ENCODE measurements at regions not wholly inside any gene's neighbourhood (a gene's known extent, or its start where the extent isn't known, plus 50 kb on each side); places are given as distances from the start of the nearest gene placed in this dataset.

GRCh38 chr5:119820016-119820415 is 190.7 kb downstream of the FAM170A start:
- 71 to 84% methylated on average over 1 of the region's 1 CpG for WGBS, 2 donors
- H3K4me3 ChIP-seq (ENCODE audit: low read depth, poor library complexity, severe bottlenecking) = no peak overlapping the region
- TF ChIP-seq CTCF (IDR thresholded peaks at IDR 0.05) (no peak), POLR2A (IDR thresholded peaks at IDR 0.05) (no peak)
- DNase-seq (ENCODE audit: low spot score in 2 of 2) = no peak
- intact Hi-C loops (cut with DNase I; ENCODE audit: low total_unique reads) = no loop called here

- no peak for TF ChIP-seq CTCF (IDR thresholded peaks at IDR 0.05)
- TF ChIP-seq POLR2A (IDR thresholded peaks at IDR 0.05) = no peak
- H3K4me3 ChIP-seq (ENCODE audit: low read depth, poor library complexity, severe bottlenecking) = no peak overlapping the region
- WGBS, 2 donors = 82% methylated on average over 2 of the region's 2 CpGs
- DNase-seq (ENCODE audit: low spot score in 2 of 2) = no peak
- intact Hi-C loops (cut with DNase I; ENCODE audit: low total_unique reads) = no loop called here
These were observed 191.2 kb downstream of the FAM170A start for GRCh38 chr5:119820608-119821007.

- intact Hi-C loops (cut with DNase I; ENCODE audit: low total_unique reads) = no loop called here
- no peak for DNase-seq (ENCODE audit: low spot score in 2 of 2)
- 74 to 75% methylated on average over 3 of the region's 3 CpGs for WGBS, 2 donors
- no peak overlapping the region for H3K4me3 ChIP-seq (ENCODE audit: low read depth, poor library complexity, severe bottlenecking)
- TF ChIP-seq CTCF (IDR thresholded peaks at IDR 0.05) (no peak), POLR2A (IDR thresholded peaks at IDR 0.05) (no peak)
These were observed 199.2 kb downstream of the FAM170A start for GRCh38 chr5:119828541-119828940.

GRCh38 chr5:119829341-119829740 is 200.0 kb downstream of the FAM170A start:
- DNase-seq (ENCODE audit: low spot score in 2 of 2) = no peak
- intact Hi-C loops (cut with DNase I; ENCODE audit: low total_unique reads) = no loop called here
- no peak overlapping the region for H3K4me3 ChIP-seq (ENCODE audit: low read depth, poor library complexity, severe bottlenecking)
- TF ChIP-seq POLR2A (IDR thresholded peaks at IDR 0.05) (no peak), CTCF (IDR thresholded peaks at IDR 0.05) (no peak)

GRCh38 chr5:119833176-119833575 is 203.8 kb downstream of the FAM170A start:
- WGBS, 2 donors = 46 to 53% methylated on average over 4 of the region's 4 CpGs
- no peak for TF ChIP-seq POLR2A (IDR thresholded peaks at IDR 0.05)
- TF ChIP-seq CTCF (IDR thresholded peaks at IDR 0.05) = no peak
- no peak overlapping the region for H3K4me3 ChIP-seq (ENCODE audit: low read depth, poor library complexity, severe bottlenecking)
- DNase-seq (ENCODE audit: low spot score in 2 of 2) = no peak
- intact Hi-C loops (cut with DNase I; ENCODE audit: low total_unique reads) = loop anchor here (5.0 kb wide), 1 partner anchor 381 kb away; the partner anchor contains the start of gene HSD17B4

- no peak overlapping the region for H3K4me3 ChIP-seq (ENCODE audit: low read depth, poor library complexity, severe bottlenecking)
- TF ChIP-seq CTCF (IDR thresholded peaks at IDR 0.05) (no peak), POLR2A (IDR thresholded peaks at IDR 0.05) (no peak)
- intact Hi-C loops (cut with DNase I; ENCODE audit: low total_unique reads) = no loop called here
- no peak for DNase-seq (ENCODE audit: low spot score in 2 of 2)
These were observed 210.8 kb downstream of the FAM170A start for GRCh38 chr5:119840175-119840574.
